Lower leg skin (tissue), 3 donors: ENCODE measurements at regions not wholly inside any gene's neighbourhood (a gene's known extent, or its start where the extent isn't known, plus 50 kb on each side); places are given as distances from the start of the nearest gene placed in this dataset.
"Not testable (repeated sequence)": the region's sequence is repeated elsewhere in the genome, so short reads cannot be mapped to it uniquely, and the experiment has no call there.

Source experiments
- POLR2A ChIP-seq, 2 donors: fragments of 450-650 bp; IDR thresholded peaks; one replicate each; pipeline ENCODE4 v1.6.1; 2016 to 2017; ENCODE audit warnings: antibody characterized with exemption in 2 of 2, mild to moderate bottlenecking in 1 of 2, moderate library complexity in 1 of 2
- TF ChIP-seq, protein P1 (sequence below), 3 donors: fragments of 450-650 bp; IDR thresholded peaks; one replicate each; pipeline ENCODE4 v1.5.1; 2016; ENCODE audit warnings: antibody characterized with exemption in 3 of 3, mild to moderate bottlenecking in 3 of 3, moderate library complexity in 2 of 3

DNA sequence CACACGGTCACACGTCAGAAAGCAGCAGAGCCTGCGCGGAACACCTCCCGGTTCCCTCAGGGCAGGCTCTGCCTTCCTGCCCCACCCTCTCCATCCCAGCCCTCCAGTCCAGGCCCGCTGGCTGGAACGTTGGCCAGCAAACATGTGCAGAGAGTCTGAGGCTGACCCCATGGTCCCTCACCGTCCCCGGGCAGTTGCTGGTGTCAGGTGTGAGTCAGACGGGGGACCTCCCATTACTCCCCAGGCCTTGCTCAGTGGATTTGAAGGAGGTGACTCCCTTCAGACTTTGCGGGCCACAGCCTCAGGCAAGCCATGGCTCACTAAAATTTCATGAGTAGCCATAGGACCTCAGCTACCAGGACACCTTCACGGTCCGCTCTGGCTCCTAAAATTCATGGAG, 74.7 kb downstream of the ATP6V0E2 start:
- TF ChIP-seq, protein P1, sequence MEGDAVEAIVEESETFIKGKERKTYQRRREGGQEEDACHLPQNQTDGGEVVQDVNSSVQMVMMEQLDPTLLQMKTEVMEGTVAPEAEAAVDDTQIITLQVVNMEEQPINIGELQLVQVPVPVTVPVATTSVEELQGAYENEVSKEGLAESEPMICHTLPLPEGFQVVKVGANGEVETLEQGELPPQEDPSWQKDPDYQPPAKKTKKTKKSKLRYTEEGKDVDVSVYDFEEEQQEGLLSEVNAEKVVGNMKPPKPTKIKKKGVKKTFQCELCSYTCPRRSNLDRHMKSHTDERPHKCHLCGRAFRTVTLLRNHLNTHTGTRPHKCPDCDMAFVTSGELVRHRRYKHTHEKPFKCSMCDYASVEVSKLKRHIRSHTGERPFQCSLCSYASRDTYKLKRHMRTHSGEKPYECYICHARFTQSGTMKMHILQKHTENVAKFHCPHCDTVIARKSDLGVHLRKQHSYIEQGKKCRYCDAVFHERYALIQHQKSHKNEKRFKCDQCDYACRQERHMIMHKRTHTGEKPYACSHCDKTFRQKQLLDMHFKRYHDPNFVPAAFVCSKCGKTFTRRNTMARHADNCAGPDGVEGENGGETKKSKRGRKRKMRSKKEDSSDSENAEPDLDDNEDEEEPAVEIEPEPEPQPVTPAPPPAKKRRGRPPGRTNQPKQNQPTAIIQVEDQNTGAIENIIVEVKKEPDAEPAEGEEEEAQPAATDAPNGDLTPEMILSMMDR (IDR thresholded peaks at IDR 0.05): not testable (repeated sequence)
- TF ChIP-seq POLR2A (IDR thresholded peaks at IDR 0.05): not testable (repeated sequence)
